CD4-positive, alpha-beta T cell treated with Interleukin-15 for 1 hour (primary cell): ENCODE measurements at regions not wholly inside any gene's neighbourhood (a gene's known extent, or its start where the extent isn't known, plus 50 kb on each side); places are given as distances from the start of the nearest gene placed in this dataset.

Experiments used
- DNase-seq: peaks from one replicate; pipeline ENCODE4 v3.0.0-alpha.2; 2020

DNA sequence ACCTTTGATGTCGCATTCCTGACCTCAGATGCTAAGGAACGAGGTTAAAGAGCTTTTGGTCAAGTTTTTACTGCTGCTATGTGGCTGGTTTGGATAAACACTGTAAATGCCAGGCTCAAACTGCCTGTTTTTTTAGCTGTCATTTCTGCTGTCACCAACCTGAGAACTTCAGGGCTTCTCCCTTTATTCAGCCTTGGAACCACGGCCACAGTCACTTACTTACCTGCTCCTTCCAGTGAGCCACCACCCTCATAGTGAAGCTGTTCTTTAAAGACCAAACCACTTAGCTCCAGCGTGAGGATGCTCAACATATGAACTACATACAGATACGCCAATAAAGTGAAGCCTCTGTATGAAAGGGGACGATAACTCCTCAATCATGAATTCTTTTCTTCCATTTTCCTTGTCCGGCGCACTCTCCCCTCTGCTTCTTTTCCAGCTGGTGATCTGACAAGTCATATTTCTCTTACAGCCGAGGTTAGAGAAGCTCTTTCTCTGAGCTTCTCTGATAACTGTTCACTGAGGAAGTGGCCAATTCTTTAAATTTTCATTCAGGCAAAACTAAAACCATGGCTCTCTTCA, 152.8 kb upstream of the ANK2 start:
- DNase-seq, result no peak

DNA sequence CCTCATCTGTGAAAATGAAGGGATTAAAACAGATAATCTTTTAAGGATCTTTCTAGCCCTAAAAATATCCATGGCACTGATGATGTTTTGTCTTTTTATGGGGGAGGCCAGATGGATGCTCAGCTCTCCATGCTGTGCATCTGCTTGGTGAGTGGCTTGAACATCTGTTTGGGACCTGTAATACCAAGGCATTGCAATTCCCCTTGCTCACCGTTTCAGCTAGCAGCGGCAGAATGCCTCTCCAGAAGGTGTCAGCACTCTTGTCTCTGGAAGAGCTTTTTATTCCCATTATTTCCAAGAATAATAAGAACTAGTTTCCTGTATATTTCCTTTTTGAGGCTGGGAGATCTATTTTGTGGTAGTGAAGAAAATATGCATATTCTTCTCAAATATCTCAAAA, 151.9 kb upstream of the ANK2 start:
- DNase-seq, result no peak

DNA sequence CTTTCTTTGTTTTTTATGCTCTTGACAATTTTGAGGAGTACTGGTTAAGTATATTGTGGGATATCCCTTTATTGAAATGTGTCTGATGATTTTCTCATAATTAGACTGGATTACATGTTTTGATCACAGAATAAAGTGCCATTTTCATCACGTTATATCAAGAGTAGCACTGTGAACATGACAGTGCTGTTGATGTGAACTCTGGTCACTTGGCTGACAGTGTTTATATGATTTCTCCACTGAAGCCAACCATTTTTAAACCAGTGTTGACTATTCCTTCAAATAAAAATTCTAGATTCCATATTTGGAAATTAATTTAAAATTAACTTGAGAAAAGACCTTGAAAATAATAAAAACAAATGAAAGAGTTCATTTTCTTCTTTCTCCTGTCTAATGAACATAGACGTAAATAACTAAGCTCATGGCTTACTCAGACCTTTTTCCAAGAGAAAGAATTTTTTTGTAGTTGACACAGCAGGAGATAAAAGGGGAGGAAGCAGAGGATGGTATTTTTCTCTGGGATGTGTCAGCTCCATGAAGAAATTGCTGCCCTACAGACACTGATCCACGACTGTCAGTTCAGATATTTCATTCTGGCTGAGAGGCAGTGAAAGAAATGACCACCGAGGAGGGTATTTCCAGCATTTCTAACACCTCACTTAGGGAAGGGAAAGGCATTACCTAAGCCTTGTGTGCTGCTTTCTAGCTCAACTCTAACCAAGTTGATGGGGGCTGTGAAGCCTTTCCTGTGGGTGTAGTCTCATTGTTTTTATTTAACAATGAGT, 150.9 kb upstream of the ANK2 start:
- DNase-seq, result no peak

DNA sequence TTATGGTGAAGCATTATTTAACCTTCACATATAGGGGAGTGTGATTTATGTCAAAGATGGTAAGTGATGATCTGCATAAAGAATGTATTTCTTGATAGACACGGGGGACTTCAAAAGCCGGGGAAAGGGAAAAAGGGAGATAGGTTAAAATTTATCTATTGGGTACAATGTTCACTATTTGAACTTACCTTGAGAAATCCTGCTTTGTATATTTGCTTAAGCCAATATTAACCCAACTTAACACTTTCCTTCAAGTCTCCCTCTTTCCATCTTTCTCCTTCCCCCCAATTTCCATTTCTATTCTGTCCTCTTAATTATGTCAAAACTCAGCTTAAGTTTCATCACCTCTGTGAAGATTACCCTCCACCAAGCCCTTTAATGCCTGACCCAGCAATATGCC, 149.0 kb upstream of the ANK2 start:
- DNase-seq, result no peak

DNA sequence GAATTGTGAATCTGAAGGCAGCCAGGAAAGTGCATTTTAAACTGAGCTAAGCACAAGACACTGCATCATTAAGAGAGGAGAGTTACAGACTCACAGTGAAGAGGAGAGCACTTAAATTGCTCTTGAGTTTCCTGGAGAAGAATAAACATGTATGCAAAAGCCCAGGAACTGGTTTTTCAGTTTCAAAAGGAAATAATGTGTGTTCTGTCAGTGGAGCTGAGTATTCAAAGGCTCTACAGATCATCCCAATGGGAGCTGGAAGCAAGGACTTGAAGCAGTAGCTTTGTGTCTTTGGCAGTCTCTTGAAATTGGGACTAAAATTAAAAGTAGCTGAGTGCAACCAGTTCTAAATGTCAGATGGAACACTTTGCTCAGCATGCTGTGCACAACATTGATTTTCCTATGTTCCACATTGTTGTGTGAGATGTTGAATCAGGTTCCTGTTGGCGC, 147.5 kb upstream of the ANK2 start:
- no peak for DNase-seq

DNA sequence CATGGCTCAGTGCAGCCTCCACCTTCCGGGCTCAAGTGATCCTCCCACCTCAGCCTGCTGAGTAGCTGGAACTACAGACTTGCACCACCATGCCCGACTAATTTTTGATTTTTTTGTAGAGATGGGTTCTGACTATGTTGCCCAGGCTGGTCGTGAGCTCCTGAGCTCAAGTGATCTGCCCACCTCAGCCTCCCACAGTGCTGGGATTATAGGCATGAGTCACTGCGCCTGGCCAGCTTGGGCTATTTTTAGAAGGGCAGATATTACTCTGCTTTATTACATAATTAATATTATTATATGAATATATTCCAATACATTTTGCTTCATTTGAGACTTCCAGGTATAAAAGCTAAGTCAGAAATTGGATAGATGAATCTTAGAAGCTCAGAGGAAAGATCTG, 143.7 kb upstream of the ANK2 start:
- DNase-seq, result no peak

DNA sequence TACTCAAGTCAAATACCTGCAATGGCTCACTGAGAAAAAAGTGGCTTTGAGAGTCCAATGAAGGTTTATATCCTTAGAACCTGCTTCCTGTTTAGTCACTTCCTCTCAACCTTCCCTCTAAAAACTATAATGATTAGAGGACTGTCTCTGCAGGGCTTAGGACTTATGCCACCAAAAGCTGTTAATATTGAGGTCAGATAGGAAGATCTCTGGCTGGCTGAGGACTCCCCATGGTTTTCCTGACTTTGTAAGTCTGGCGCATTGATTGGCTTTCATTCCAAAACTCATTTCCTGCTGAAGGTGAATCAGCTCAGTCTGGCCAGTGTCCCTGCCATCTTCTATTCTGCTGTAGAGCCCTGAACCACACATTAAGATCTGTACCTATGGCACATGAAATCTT, 140.9 kb upstream of the ANK2 start:
- no peak for DNase-seq

DNA sequence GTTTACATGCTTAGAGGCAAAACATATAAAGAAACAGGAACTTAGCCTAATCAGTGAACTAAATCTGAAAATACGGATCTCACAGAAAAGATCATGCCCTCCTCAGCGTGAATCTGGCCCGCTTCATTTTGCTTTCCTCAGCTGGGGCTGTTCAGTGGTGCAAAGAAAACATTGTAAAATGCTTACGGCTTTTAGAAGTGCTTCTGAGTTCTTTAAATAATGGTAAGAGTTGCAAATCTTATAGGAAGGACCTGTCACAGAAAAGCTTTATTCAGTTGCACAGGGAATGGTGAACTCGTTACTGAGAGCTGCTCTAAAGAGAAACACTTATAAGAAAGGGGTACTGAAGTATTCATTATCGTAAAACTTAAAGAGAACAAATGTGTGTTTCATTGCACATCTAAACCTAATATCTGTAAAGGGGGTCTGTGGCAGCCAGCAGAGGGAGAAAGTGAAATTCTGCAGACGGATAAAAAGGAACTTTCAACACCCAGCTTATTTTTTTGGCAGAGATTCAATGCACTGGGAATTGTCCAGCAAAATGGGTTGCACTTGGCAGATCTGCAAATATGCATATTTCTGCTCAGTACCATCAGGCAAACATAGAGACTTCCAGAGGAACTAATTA, 139.2 kb upstream of the ANK2 start:
- no peak for DNase-seq

DNA sequence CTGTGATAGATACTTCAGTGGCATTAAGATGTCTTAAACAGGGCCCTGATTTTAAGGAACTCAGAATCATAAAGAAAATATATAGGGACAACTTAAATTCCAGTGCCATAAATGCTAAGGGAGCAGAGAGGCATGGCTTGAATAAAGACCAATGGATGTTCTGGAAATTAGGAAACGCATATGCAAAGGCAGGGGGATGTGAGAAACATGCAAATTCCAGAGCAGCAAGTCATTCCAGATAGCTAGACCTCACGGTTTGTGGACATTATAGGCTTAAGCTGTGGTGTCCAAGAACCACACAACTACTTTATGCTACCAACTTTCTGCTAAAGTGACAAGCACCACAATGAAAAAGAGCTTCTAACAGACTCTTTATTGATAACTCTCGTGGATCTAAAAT, 132.6 kb upstream of the ANK2 start:
- no peak for DNase-seq

DNA sequence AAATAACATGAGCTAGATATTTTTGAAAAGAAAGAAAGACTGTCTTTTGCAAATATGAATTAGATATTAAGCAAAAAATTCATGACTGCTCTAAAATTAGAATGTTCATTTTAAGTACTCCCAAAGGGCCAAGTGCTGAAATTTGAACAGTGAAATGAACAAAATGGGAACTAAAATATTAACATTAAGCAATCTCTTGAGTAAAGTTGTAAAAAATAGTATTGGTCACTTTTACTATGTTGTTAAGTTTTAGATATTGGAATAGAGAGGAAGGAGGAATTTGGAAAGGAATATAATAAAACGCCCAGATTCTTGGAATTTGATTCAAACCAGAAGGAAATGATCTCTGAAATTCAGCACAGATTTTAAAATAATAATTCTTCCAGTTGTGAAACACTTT, 125.9 kb upstream of the ANK2 start:
- DNase-seq, result no peak

DNA sequence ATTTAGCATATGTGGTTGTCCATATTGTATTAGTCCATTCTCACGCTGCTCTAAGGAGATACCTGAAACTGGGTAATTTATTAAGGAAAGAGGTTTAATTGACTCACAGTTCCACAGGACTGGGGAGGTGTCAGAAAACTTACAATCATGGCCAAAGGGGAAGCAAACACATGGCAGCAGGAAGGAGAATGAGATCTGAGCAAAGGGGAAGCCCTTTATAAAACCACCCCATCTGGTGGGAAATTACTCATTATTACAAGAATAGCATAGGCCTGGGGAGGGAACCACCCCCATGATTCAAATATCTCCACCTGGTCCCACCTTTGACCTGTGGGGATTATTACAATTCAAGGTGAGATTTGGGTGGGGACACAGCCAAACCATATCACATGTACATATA, 122.6 kb upstream of the ANK2 start:
- DNase-seq, result no peak

DNA sequence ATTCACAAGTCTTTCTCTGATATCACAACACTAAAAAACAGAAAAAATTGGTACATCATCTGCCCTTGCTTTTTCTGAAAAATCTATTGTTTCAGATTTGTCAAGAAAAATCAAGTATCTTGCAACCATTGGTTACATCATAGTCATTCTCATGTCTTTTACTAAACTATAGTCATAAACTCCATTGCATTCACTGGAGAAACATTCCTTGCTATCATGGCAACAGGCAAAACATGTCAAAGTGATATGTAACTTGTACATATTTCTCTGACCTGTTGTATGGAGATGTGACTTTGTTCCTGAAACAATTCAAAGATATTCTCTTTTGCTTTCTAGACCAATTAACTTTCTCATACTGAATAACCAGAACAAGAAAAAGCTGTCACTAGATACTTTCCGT, 121.9 kb upstream of the ANK2 start:
- DNase-seq, result no peak

DNA sequence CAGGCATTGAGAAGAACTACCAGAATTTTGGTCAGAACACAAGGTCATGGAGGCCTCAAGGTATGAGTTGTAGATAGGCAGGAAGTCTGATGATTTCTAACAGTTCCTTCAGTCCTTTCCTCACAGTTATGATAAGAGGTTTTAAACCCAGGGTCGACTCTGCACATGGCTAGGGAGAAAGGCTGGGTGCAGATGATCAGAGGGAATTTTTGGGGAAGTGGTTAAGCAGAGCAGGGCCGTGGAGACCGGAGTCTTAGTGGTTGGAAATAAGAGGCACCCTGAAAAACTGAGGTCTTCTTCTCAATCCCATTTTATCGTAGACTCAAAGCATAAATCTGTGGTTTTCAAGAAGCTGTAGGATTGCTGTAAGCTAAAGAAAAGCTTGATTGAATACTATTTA, 118.5 kb upstream of the ANK2 start:
- DNase-seq, result no peak

DNA sequence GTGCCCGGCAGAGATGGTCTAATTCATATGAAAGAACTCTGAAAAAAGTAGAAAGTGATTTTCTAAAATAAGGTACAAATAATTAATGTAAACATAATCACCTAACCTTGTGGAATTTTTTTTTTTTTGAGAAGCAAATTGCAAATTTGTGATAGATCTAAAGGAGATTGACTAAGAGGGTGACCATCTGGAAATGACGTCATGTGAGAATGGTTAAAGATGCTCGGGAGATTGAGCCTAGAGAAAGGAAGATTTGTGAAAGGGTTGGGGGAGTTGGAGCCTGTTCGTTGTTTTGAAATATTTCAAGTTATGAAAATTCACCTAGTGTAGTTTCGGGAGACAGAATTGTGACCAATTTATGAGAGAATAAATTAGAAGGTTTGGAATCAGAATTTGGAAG, 115.7 kb upstream of the ANK2 start:
- DNase-seq, result no peak

DNA sequence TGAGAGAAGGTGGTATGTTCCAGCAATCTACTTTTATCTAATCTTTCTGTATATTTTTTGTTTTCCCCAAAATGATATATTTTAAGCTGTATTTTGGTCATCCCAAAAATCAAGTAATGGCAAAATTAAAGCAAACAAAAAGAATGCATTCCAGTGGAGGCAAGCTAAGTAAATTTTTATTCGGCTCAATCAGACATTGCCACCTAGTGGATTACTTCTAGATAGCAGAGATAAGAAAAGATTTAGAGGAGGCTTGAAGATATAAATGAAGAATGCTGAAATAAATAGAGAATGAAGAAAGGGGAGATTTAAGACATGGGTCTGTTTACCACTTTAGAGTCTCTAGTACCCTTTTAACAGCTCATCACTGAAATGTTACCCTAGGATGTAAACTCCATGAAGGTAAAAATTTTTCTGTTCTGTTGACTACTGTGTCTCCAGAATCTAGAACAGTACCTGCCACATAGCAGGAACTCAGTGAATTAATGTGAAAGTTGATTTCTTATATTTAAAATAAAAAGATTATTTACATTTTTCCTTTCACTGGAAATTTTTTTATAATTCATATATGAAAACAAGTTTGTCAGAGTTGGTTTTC, 110.9 kb upstream of the ANK2 start:
- DNase-seq, result no peak

DNA sequence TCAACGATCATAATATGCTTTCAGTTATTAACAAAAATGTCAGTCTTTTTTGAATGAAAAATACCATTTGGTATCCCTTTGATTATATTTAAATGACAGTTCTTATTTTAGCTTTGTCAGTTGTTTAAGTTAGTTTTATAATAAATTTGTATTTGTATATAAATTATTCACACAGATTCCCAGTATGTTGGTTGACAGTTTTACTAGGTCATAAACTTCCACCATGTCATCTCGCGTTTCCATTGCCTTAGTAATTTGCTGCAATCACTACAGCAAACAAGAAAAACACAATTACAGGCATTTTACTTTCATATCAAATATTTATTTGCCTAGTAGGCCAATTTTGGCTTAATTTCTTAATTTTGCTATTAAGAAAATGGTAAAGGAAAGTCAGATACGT, 109.6 kb upstream of the ANK2 start:
- DNase-seq, result no peak

DNA sequence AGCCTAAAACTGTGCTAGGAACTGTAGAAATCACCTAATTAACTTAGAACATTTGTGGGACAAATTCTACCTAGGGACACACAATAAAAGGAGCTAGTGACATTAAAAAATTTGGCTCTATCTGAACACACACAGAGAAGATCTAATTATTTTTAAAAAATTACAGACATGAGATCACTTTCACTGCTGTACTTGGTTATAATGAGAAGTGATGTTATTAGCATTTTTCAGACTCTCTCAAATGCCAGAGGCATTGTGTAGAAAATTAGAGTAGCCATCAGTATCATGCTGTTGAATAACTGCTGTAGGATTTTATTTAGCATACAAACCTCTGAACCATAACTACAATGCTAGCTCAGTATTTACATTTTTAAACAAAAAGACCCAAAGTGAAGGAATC, 109.1 kb upstream of the ANK2 start:
- no peak for DNase-seq

DNA sequence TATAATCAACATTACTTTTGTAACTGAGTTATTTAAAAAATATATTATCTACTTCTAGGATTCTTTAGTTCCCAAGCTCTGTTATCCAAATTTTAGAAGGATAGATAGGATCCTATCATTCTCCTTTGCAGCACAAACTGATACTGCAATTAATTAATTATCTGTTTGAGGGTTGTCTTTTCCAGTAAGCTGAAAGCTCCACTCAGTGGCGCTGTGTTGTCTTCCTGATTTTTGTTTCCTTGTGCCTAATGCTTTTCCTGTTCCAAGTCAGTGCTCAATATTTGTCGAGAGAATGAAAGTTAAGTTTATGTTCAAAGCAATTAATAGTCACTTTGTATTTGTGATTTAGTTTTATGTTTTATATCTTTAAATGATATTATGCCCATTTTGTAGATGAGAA, 107.4 kb upstream of the ANK2 start:
- DNase-seq, result no peak

DNA sequence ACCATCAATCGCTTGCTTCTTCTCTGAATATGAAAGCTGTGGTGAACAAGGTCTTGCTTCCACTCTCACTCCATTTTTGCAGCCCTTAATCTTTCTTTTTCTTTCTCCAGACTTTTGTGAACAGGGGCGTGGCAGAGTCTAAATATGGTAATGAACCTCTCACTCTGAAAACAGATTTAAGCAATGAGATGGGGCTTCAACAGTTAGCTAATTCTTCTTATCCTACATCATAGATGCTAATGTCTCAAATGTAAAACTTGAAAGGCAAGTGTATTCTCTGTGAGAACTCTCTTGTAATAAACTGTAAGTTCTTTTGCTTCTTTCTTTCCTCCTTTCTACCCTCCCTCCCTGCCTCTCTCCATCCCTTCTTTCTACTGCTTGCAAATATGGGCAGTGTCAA, 106.5 kb upstream of the ANK2 start:
- DNase-seq, result no peak

DNA sequence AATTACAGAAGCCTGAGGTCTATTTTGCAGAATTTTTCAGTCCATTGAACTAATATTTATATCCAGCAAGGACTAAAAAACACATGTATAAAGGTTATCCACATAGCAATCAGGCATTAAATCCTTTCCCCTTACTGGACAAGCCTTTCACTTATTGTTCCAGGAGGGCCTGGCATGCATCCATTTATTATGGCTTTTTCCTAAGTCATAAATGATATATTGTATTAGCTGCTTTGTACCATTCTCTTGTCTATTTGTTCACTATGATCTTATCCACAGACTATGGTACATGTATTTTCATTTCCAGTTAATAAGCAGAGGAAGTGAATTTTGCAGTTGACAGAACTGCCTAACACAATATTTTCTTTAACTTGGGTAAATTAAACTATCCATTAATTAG, 105.4 kb upstream of the ANK2 start:
- DNase-seq, result no peak

DNA sequence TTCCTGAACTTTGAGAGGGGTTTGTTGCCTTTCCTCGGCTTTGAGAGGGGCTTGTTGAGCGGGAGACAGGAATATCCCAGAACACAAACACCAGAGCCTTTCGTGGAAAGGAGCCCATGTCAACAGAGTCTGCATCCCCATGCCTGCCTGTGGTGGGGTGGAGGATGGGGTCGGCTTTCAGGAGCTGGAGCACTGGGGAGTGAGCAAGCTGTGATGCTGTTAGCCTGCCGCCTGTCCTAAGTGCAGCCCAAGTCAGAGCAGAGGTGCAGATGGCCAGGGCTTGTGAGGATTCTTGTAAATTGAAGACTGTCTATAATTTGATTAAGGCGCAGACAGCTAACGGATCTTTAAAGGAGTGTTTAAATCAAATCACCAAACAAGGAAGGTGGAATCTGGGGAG, 103.3 kb upstream of the ANK2 start:
- DNase-seq, result no peak

DNA sequence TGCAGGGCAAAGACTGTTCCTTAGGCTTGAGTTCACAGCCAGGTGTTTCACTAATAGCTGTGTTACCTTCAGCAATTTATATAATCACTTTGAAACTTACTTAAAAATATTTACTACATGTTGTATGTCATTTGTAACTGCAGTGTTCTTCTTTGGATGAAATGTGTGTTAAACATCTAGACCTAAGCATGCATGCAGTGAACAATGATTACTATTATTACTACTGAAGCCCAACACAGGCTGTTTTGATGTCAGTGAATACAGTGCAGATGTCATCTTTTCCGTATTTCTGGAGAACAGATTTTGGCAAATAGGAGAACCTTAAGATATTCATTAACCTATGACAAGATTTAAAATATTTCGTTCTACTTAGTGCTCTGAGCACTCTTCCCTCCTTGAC, 101.8 kb upstream of the ANK2 start:
- no peak for DNase-seq

DNA sequence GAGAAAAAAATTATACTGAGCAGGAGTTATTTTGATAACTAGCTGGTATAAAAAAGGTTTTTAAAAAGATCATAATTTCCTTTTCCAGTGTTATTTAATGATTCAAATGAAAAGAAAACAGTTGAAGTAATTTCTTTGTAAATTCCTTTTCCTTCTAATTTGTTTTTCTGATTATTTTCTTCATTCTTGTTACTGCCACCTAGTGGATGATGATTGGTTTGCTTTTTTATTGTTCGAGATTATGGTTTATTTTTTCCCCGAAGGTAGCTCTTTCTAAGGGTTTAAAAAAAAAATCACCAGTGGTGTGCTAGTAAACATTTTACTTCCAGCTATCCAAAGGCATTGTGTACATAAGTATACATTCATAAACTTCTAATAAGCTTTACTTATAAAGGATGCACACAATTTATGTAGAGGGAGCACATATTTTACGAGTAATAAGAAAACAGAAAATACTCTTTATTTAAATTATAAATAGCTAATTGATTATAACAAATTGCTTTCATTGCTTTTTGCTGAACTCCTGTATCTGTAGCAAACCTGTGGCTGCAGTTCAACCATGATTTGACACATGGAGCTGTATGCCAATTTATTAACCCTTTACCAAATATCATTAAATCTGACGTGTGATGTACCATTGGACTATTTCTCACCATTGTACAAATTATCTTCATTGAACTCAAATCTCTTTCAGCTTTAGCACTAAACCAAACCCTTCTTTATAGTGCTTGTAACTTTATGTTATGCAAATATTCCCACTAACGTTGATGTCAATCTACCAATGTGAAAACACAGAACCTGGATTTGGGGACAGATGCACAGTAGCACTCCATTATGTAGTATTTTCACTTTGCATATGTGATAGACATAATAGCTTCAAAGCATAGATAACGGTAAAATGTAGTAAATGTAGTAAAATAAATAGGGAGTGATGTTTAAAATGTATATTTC, 97.8 kb upstream of the ANK2 start:
- DNase-seq, result no peak
